ENCODE measurements at regions not wholly inside any gene's neighbourhood (a gene's known extent, or its start where the extent isn't known, plus 50 kb on each side); places are given as distances from the start of the nearest gene placed in this dataset.

GRCh38 chr10:121248266-121248665 is 350.0 kb downstream of the FGFR2 start:
- TF ChIP-seq JUNB (IDR thresholded peaks at IDR 0.05; ENCODE audit: unreplicated experiment) (no peak), POLR2AphosphoS5 (IDR thresholded peaks at IDR 0.05; ENCODE audit: low read depth) (no peak), EZH2 (IDR thresholded peaks at IDR 0.05; ENCODE audit: low read depth, unreplicated experiment) (no peak), REST (IDR thresholded peaks at IDR 0.05; ENCODE audit: unreplicated experiment) (no peak), EZH2phosphoT487 (IDR thresholded peaks at IDR 0.05; ENCODE audit: unreplicated experiment) (no peak), CREB1 (CRISPR knock-in tag; IDR thresholded peaks at IDR 0.05; ENCODE audit: low read depth) (no peak), ZNF331 (CRISPR knock-in tag; IDR thresholded peaks at IDR 0.05; ENCODE audit: low read depth) (no peak), ZNF114 (CRISPR knock-in tag; IDR thresholded peaks at IDR 0.05) (no peak)
- TF ChIP-seq, protein P1, sequence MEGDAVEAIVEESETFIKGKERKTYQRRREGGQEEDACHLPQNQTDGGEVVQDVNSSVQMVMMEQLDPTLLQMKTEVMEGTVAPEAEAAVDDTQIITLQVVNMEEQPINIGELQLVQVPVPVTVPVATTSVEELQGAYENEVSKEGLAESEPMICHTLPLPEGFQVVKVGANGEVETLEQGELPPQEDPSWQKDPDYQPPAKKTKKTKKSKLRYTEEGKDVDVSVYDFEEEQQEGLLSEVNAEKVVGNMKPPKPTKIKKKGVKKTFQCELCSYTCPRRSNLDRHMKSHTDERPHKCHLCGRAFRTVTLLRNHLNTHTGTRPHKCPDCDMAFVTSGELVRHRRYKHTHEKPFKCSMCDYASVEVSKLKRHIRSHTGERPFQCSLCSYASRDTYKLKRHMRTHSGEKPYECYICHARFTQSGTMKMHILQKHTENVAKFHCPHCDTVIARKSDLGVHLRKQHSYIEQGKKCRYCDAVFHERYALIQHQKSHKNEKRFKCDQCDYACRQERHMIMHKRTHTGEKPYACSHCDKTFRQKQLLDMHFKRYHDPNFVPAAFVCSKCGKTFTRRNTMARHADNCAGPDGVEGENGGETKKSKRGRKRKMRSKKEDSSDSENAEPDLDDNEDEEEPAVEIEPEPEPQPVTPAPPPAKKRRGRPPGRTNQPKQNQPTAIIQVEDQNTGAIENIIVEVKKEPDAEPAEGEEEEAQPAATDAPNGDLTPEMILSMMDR (conservative IDR thresholded peaks at IDR 0.05; ENCODE audit: low read depth in 2 of 2): no peak
- TF ChIP-seq, protein P2, sequence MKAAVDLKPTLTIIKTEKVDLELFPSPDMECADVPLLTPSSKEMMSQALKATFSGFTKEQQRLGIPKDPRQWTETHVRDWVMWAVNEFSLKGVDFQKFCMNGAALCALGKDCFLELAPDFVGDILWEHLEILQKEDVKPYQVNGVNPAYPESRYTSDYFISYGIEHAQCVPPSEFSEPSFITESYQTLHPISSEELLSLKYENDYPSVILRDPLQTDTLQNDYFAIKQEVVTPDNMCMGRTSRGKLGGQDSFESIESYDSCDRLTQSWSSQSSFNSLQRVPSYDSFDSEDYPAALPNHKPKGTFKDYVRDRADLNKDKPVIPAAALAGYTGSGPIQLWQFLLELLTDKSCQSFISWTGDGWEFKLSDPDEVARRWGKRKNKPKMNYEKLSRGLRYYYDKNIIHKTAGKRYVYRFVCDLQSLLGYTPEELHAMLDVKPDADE (IDR thresholded peaks at IDR 0.05): no peak

All from GM23338 (cell line).